Testis (tissue), 2 donors: ENCODE measurements at regions not wholly inside any gene's neighbourhood (a gene's known extent, or its start where the extent isn't known, plus 50 kb on each side); places are given as distances from the start of the nearest gene placed in this dataset.

Source experiments
- CTCF ChIP-seq, 3 experiments: fragments of 450-650 bp in 2 of 3; fragments of 200-600 bp in 1 of 3; sonication (generic) in 1 of 3; IDR thresholded peaks; one replicate each; pipeline ENCODE4 v1.5.1; 2016 to 2019; ENCODE audit warnings: antibody characterized with exemption in 3 of 3, mild to moderate bottlenecking in 2 of 3, moderate library complexity in 1 of 3
- POLR2A ChIP-seq: fragments of 450-650 bp; IDR thresholded peaks from one replicate; pipeline ENCODE4 v1.6.1; 2017; ENCODE audit warnings: antibody characterized with exemption, mild to moderate bottlenecking, moderate library complexity

- TF ChIP-seq CTCF (IDR thresholded peaks at IDR 0.05) = no peak
- TF ChIP-seq POLR2A = no peak
These were observed 538.6 kb downstream of the NR2F2 start for GRCh38 chr15:96869122-96869521.
